ENCODE measurements at regions not wholly inside any gene's neighbourhood (a gene's known extent, or its start where the extent isn't known, plus 50 kb on each side); places are given as distances from the start of the nearest gene placed in this dataset.

DNA sequence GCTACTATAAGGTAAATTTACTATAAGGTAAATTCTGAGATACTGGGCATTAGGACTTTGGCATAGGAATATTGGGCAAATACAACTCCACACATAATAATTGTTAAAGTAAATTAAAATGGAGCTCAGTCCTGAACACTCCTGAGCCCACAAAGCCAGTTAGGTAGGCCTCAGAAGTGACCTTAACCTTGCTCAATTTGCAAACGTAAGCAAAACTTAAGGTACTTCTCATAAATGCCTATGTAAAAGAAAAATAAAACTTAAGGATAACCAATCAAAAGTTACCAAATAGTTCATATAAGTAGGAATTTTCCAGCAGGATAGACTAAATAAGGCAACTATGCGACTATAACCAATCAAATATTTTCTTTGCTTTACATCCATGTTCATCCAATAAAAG, 197.7 kb downstream of the MC4R start:
- Histone ChIP-seq H4K20me1 (ENCODE audit: insufficient read depth) (no peaks in the 10 kb centered on the region), H3K9me3 (no peaks in the 10 kb centered on the region), H3K79me2 (ENCODE audit: insufficient read depth) (no peaks in the 10 kb centered on the region), H3K9me2 (no peaks in the 10 kb centered on the region), H3K4me2 (no peak overlapping the region), H3K4me1 (ENCODE audit: control insufficient read depth in 1 of 2, insufficient read depth in 2 of 2, low read depth in 1 of 2, low read length in 1 of 2) (no peaks in the 10 kb centered on the region; a peak in 1 of 4 replicates), H3F3A (replicated peaks; ENCODE audit: insufficient read depth) (no peaks in the 10 kb centered on the region), H3K9ac (no peak overlapping the region), H3K27ac (ENCODE audit: low read depth in 2 of 2, low read length in 1 of 2) (no peak overlapping the region), H3K27me3 (ENCODE audit: insufficient read depth) (no peaks in the 10 kb centered on the region), H2AFZ (ENCODE audit: low read depth) (no peak overlapping the region), H3K36me3 (replicated peaks in 1 of 2; ENCODE audit: control insufficient read depth in 1 of 2, insufficient read depth in 2 of 2, low read length in 1 of 2) (no peaks in the 10 kb centered on the region), H3K4me3 (ENCODE audit: low read depth in 2 of 2, low read length in 1 of 2) (no peak overlapping the region)
- TF ChIP-seq, protein P1, sequence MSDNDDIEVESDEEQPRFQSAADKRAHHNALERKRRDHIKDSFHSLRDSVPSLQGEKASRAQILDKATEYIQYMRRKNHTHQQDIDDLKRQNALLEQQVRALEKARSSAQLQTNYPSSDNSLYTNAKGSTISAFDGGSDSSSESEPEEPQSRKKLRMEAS (IDR thresholded peaks at IDR 0.05; ENCODE audit: low read depth): no peak
- TF ChIP-seq GABPA (IDR thresholded peaks at IDR 0.05; ENCODE audit: low read depth): no peak
- WGBS (ENCODE audit: low lambda C conversion rate): 89% methylated on average over 2 of the region's 2 CpGs
- POLR2A ChIA-PET: no interaction called here
- CTCF ChIA-PET: no interaction called here
- no peak for DNase-seq

DNA sequence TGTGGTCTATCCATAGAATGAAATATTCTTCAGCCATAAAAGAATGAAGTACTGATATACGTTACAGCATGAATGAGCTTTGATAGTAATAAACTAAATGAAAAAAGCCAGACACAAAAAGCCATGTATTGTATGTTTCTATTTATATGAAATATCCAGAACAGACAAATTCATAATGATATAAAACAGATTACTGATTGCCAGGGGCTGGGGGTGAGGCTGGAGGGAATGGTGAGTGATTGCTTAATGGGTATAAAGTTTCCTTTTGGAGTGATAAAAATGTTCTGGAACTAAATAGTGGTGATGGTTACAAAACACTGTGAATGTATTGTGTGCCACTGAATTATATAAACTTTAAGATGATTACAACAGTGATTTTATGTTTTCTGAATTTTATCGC, 200.5 kb downstream of the MC4R start:
- ChIA-PET CTCF (interaction anchor here (0.9 to 1.6 kb wide), 5 partner anchors 10 to 378 kb away, joined by 3 to 5 read pairs (median 4); no protein-coding TSS in a partner anchor), POLR2A (no interaction called here)
- Histone ChIP-seq H3K4me2 (no peak overlapping the region), H4K20me1 (ENCODE audit: insufficient read depth) (no peaks in the 10 kb centered on the region), H3K4me3 (ENCODE audit: low read depth in 2 of 2, low read length in 1 of 2) (no peak overlapping the region), H3K9ac (no peak overlapping the region), H3K27ac (ENCODE audit: low read depth in 2 of 2, low read length in 1 of 2) (peak overlapping the region in 1 of 2 experiments; percentile 77; a peak in 1 of 4 replicates), H3K9me2 (no peaks in the 10 kb centered on the region), H3K79me2 (ENCODE audit: insufficient read depth) (no peaks in the 10 kb centered on the region), H2AFZ (ENCODE audit: low read depth) (no peak overlapping the region), H3F3A (replicated peaks; ENCODE audit: insufficient read depth) (no peaks in the 10 kb centered on the region), H3K9me3 (no peaks in the 10 kb centered on the region), H3K27me3 (ENCODE audit: insufficient read depth) (no peaks in the 10 kb centered on the region), H3K36me3 (replicated peaks in 1 of 2; ENCODE audit: control insufficient read depth in 1 of 2, insufficient read depth in 2 of 2, low read length in 1 of 2) (no peaks in the 10 kb centered on the region), H3K4me1 (ENCODE audit: control insufficient read depth in 1 of 2, insufficient read depth in 2 of 2, low read depth in 1 of 2, low read length in 1 of 2) (no peaks in the 10 kb centered on the region; a peak in 1 of 4 replicates)
- WGBS (ENCODE audit: low lambda C conversion rate): 71% methylated on average over 2 of the region's 2 CpGs
- peak; percentile 24 for DNase-seq
- TF ChIP-seq EP300 (IDR thresholded peaks at IDR 0.05; ENCODE audit: borderline replicate concordance in 1 of 2, low read depth in 1 of 2, low read length in 1 of 2): peak in 1 of 2 experiments; percentile 91; a peak in 2 of 4 replicates
- peak; percentile 25 for TF ChIP-seq CHD2 (IDR thresholded peaks at IDR 0.05; ENCODE audit: low read length, partially characterized antibody)
- peak; percentile 78 for TF ChIP-seq GATA2 (CRISPR knock-in tag; IDR thresholded peaks at IDR 0.05)
- TF ChIP-seq, protein P2, sequence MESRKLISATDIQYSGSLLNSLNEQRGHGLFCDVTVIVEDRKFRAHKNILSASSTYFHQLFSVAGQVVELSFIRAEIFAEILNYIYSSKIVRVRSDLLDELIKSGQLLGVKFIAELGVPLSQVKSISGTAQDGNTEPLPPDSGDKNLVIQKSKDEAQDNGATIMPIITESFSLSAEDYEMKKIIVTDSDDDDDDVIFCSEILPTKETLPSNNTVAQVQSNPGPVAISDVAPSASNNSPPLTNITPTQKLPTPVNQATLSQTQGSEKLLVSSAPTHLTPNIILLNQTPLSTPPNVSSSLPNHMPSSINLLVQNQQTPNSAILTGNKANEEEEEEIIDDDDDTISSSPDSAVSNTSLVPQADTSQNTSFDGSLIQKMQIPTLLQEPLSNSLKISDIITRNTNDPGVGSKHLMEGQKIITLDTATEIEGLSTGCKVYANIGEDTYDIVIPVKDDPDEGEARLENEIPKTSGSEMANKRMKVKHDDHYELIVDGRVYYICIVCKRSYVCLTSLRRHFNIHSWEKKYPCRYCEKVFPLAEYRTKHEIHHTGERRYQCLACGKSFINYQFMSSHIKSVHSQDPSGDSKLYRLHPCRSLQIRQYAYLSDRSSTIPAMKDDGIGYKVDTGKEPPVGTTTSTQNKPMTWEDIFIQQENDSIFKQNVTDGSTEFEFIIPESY (IDR thresholded peaks at IDR 0.05; ENCODE audit: borderline replicate concordance, low read depth): no peak
- TF ChIP-seq, protein P3, sequence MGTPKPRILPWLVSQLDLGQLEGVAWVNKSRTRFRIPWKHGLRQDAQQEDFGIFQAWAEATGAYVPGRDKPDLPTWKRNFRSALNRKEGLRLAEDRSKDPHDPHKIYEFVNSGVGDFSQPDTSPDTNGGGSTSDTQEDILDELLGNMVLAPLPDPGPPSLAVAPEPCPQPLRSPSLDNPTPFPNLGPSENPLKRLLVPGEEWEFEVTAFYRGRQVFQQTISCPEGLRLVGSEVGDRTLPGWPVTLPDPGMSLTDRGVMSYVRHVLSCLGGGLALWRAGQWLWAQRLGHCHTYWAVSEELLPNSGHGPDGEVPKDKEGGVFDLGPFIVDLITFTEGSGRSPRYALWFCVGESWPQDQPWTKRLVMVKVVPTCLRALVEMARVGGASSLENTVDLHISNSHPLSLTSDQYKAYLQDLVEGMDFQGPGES (IDR thresholded peaks at IDR 0.05; ENCODE audit: low read depth, low read length): no peak
- peak; percentile 25; the same call in 1 of the 2 replicates for TF ChIP-seq TCF12 (IDR thresholded peaks at IDR 0.05)
- no peak for TF ChIP-seq JUND (IDR thresholded peaks at IDR 0.05)
- no peak for TF ChIP-seq ELF1 (IDR thresholded peaks at IDR 0.05)
- no peak for TF ChIP-seq GABPA (IDR thresholded peaks at IDR 0.05; ENCODE audit: low read depth)
- TF ChIP-seq, protein P1 (IDR thresholded peaks at IDR 0.05; ENCODE audit: low read depth): no peak
- no peak for TF ChIP-seq TAF1 (IDR thresholded peaks at IDR 0.05; ENCODE audit: borderline replicate concordance, low read depth, low read length)
- no peak for TF ChIP-seq MEF2A (IDR thresholded peaks at IDR 0.05; ENCODE audit: borderline replicate concordance, low read depth)
- TF ChIP-seq, protein P4, sequence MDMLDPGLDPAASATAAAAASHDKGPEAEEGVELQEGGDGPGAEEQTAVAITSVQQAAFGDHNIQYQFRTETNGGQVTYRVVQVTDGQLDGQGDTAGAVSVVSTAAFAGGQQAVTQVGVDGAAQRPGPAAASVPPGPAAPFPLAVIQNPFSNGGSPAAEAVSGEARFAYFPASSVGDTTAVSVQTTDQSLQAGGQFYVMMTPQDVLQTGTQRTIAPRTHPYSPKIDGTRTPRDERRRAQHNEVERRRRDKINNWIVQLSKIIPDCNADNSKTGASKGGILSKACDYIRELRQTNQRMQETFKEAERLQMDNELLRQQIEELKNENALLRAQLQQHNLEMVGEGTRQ (IDR thresholded peaks at IDR 0.05; ENCODE audit: borderline replicate concordance, low read depth, low read length): no peak
- no peak for TF ChIP-seq NRF1 (IDR thresholded peaks at IDR 0.05; ENCODE audit: low read depth, low read length)
- no peak for TF ChIP-seq RXRA (IDR thresholded peaks at IDR 0.05; ENCODE audit: borderline replicate concordance, low read depth)
- peak; percentile 77 for TF ChIP-seq RCOR1 (IDR thresholded peaks at IDR 0.05; ENCODE audit: low read length)
- TF ChIP-seq SIN3A (IDR thresholded peaks at IDR 0.05; ENCODE audit: borderline replicate concordance, low read depth, low read length): no peak
- TF ChIP-seq TEAD4 (IDR thresholded peaks at IDR 0.05; ENCODE audit: borderline replicate concordance, insufficient read depth): no peak
- TF ChIP-seq FOXJ3 (CRISPR knock-in tag; IDR thresholded peaks at IDR 0.05): 0 out of 2 replicates have a peak, but pooled peaks have one; percentile 28
- 0 out of 2 replicates have a peak, but pooled peaks have one; percentile 1 for TF ChIP-seq RAD21 (IDR thresholded peaks at IDR 0.05; ENCODE audit: low read length)
